ENCODE measurements at regions not wholly inside any gene's neighbourhood (a gene's known extent, or its start where the extent isn't known, plus 50 kb on each side); places are given as distances from the start of the nearest gene placed in this dataset.

- no peaks in the 10 kb centered on the region for H3K4me1 ChIP-seq (ENCODE audit: control insufficient read depth, insufficient read depth, low read length)
- TF ChIP-seq ZNF629 (tag by site-specific recombination; IDR thresholded peaks at IDR 0.05) (peak; percentile 20; the same call in 1 of the 2 replicates), ZNF610 (tag by site-specific recombination; IDR thresholded peaks at IDR 0.05; ENCODE audit: borderline replicate concordance) (no peak), ZEB2 (tag by site-specific recombination; IDR thresholded peaks at IDR 0.05) (0 out of 2 replicates have a peak, but pooled peaks have one; percentile 21), ZNF707 (tag by site-specific recombination; IDR thresholded peaks at IDR 0.05) (no peak)
- H3K4me3 ChIP-seq (ENCODE audit: low read depth, low read length): no peak overlapping the region
- H3K36me3 ChIP-seq (ENCODE audit: control insufficient read depth in 2 of 2, insufficient read depth in 1 of 2, low read length in 2 of 2): no peaks in the 10 kb centered on the region
- ChIA-PET CTCF (interaction anchor here (0.5 to 1.2 kb wide), 5 partner anchors 28 to 340 kb away, joined by 3 to 4 read pairs (median 3); no protein-coding TSS in a partner anchor), POLR2A (no interaction called here)
- no peak overlapping the region for H3K27ac ChIP-seq (ENCODE audit: extremely low read depth, low read depth, low read length)
- H3K9me3 ChIP-seq (ENCODE audit: control insufficient read depth, insufficient read depth, low read depth, low read length): no peaks in the 10 kb centered on the region
Observed at GRCh38 chr5:38723426-38723825, 122.4 kb upstream of the OSMR start.

- Histone ChIP-seq H3K9me3 (ENCODE audit: control insufficient read depth, insufficient read depth, low read depth, low read length) (no peaks in the 10 kb centered on the region), H3K4me3 (ENCODE audit: low read depth, low read length) (no peak overlapping the region), H3K36me3 (ENCODE audit: control insufficient read depth in 2 of 2, insufficient read depth in 1 of 2, low read length in 2 of 2) (no peaks in the 10 kb centered on the region), H3K27ac (ENCODE audit: extremely low read depth, low read depth, low read length) (no peak overlapping the region), H3K4me1 (ENCODE audit: control insufficient read depth, insufficient read depth, low read length) (no peaks in the 10 kb centered on the region)
- POLR2A ChIA-PET: no interaction called here
- CTCF ChIA-PET: interaction anchor here (0.6 to 0.8 kb wide), 2 partner anchors 83 to 283 kb away, joined by 3 read pairs; no protein-coding TSS in a partner anchor
- TF ChIP-seq ZNF837 (tag by site-specific recombination; IDR thresholded peaks at IDR 0.05): no peak
- TF ChIP-seq KLF1 (tag by site-specific recombination; IDR thresholded peaks at IDR 0.05): no peak
- TF ChIP-seq ZNF211 (tag by site-specific recombination; IDR thresholded peaks at IDR 0.05; ENCODE audit: low read depth): no peak
- TF ChIP-seq GLIS1 (tag by site-specific recombination; IDR thresholded peaks at IDR 0.05): peak; percentile 38; the same call in 1 of the 2 replicates
- TF ChIP-seq ZNF302 (tag by site-specific recombination; IDR thresholded peaks at IDR 0.05; ENCODE audit: low read depth): no peak
- no peak for TF ChIP-seq ZBTB1 (tag by site-specific recombination; IDR thresholded peaks at IDR 0.05)
- no peak for TF ChIP-seq ZBTB44 (tag by site-specific recombination; IDR thresholded peaks at IDR 0.05)
Observed at GRCh38 chr5:38724301-38725030, 121.3 kb upstream of the OSMR start.

- Histone ChIP-seq H3K36me3 (ENCODE audit: control insufficient read depth in 2 of 2, insufficient read depth in 1 of 2, low read length in 2 of 2) (no peaks in the 10 kb centered on the region), H3K4me3 (ENCODE audit: low read depth, low read length) (no peak overlapping the region), H3K27ac (ENCODE audit: extremely low read depth, low read depth, low read length) (no peak overlapping the region), H3K9me3 (ENCODE audit: control insufficient read depth, insufficient read depth, low read depth, low read length) (no peaks in the 10 kb centered on the region), H3K4me1 (ENCODE audit: control insufficient read depth, insufficient read depth, low read length) (no peaks in the 10 kb centered on the region)
- ChIA-PET POLR2A (no interaction called here), CTCF (interaction anchor here (0.5 to 1.1 kb wide), 5 partner anchors 25 to 980 kb away, joined by 3 to 6 read pairs (median 3); no protein-coding TSS in a partner anchor)
- TF ChIP-seq ZNF692 (tag by site-specific recombination; IDR thresholded peaks at IDR 0.05) (no peak), ZNF398 (tag by site-specific recombination; IDR thresholded peaks at IDR 0.05) (no peak), GLIS1 (tag by site-specific recombination; IDR thresholded peaks at IDR 0.05) (no peak), GLIS2 (tag by site-specific recombination; IDR thresholded peaks at IDR 0.05) (no peak), ZNF501 (tag by site-specific recombination; IDR thresholded peaks at IDR 0.05) (no peak), AEBP2 (tag by site-specific recombination; IDR thresholded peaks at IDR 0.05; ENCODE audit: borderline replicate concordance) (no peak), ZNF785 (tag by site-specific recombination; IDR thresholded peaks at IDR 0.05) (no peak), ZXDB (tag by site-specific recombination; IDR thresholded peaks at IDR 0.05) (no peak), ZBTB26 (tag by site-specific recombination; optimal IDR thresholded peaks at IDR 0.05) (no peak)
Observed at GRCh38 chr5:38725371-38725865, 120.4 kb upstream of the OSMR start.
